ENCODE measurements at regions not wholly inside any gene's neighbourhood (a gene's known extent, or its start where the extent isn't known, plus 50 kb on each side); places are given as distances from the start of the nearest gene placed in this dataset.

DNA sequence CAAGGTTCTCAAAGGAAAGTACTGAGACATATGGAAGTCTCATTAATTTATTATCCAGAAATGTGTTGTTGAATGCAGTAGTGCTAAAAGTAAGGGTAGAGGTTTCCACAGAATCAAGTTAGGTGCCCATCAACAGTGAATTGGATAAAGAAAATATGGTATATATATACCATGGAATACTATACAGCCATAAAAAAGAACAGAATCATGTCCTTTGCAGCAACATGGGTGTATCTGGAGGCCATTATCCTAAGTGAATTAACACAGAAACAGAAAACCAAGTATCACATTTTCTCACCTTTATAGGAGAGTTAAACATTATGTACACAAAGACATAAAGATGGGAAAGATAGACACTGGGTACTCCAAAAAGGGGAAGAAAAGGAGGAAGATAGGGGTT lies 149.9 kb upstream of the RASSF8 start:
- DNase-seq (no peak), ATAC-seq (no peak)
- Histone ChIP-seq H3K9me3 (peaks cover 0 to 14% (median 0%) of the 10 kb centered on the region in 11 donors), H3K4me3 (no peak overlapping the region), H3K27me3 (no peaks in the 10 kb centered on the region), H3K27ac (no peak overlapping the region), H3K4me1 (no peaks in the 10 kb centered on the region), H3K36me3 (no peaks in the 10 kb centered on the region)
- TF ChIP-seq, protein P1, sequence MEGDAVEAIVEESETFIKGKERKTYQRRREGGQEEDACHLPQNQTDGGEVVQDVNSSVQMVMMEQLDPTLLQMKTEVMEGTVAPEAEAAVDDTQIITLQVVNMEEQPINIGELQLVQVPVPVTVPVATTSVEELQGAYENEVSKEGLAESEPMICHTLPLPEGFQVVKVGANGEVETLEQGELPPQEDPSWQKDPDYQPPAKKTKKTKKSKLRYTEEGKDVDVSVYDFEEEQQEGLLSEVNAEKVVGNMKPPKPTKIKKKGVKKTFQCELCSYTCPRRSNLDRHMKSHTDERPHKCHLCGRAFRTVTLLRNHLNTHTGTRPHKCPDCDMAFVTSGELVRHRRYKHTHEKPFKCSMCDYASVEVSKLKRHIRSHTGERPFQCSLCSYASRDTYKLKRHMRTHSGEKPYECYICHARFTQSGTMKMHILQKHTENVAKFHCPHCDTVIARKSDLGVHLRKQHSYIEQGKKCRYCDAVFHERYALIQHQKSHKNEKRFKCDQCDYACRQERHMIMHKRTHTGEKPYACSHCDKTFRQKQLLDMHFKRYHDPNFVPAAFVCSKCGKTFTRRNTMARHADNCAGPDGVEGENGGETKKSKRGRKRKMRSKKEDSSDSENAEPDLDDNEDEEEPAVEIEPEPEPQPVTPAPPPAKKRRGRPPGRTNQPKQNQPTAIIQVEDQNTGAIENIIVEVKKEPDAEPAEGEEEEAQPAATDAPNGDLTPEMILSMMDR (IDR thresholded peaks at IDR 0.05): no peak
- intact Hi-C loops (cut with DNase I): no loop called here

DNA sequence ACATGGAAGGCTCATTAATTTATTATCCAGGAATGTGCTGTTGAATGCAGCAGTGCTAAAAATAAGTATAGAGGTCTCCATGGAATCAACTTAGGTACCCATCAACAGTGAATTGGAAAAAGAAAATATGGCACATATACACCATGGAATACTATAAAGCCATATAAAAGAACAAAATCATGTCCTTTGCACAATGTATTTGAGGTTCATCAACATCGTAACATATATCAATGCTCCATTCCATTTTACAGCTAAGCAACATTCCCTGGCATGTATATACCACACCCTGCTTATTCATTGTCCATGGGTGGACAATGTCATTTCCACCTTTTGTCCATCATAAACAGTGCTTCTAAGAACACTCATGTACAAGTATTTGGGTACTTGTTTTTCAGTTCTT lies 147.8 kb upstream of the RASSF8 start:
- TF ChIP-seq, protein P1 (IDR thresholded peaks at IDR 0.05): no peak
- DNase-seq (no peak), ATAC-seq (no peak)
- H3K4me3 ChIP-seq: no peak overlapping the region
- intact Hi-C loops (cut with DNase I): no loop called here
- H3K27me3 ChIP-seq: no peaks in the 10 kb centered on the region
- WGBS, 2 donors: 89 to 97% methylated on average over 1 of the region's 1 CpG
- no peaks in the 10 kb centered on the region for H3K4me1 ChIP-seq
- H3K27ac ChIP-seq: no peak overlapping the region
- H3K9me3 ChIP-seq: peaks cover 0 to 14% (median 0%) of the 10 kb centered on the region in 11 donors
- no peaks in the 10 kb centered on the region for H3K36me3 ChIP-seq

DNA sequence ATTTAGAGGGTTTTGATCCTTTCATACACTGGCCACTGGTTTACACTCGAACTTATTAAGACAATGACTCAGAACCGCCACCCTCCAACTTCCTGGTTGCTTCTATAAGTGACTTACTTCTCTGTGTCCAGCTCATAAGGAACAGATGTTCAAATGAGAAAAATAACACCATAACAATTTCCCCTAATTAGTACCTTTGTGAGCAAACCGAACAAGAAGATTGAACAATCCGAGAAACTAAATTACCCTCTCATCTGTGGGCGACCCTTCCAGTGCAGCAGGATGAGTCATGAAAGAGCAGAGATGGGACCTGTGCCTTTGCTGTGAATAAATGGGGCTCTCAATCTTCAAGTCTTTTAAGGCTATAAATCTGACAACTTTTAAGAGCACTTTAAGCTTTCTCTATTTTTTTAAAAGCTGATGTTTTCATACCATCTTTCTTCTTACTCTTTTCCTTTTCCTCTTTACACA lies 146.8 kb upstream of the RASSF8 start:
- DNase-seq: no peak
- no peak overlapping the region for H3K27ac ChIP-seq
- no peaks in the 10 kb centered on the region for H3K4me1 ChIP-seq
- ATAC-seq: no peak
- no peak overlapping the region for H3K4me3 ChIP-seq
- H3K36me3 ChIP-seq: no peaks in the 10 kb centered on the region
- TF ChIP-seq, protein P1 (IDR thresholded peaks at IDR 0.05): no peak
- H3K27me3 ChIP-seq: no peaks in the 10 kb centered on the region
- intact Hi-C loops (cut with DNase I): no loop called here
- peaks cover 0 to 14% (median 0%) of the 10 kb centered on the region in 11 donors for H3K9me3 ChIP-seq
- WGBS, 2 donors: 74 to 83% methylated on average over 5 of the region's 5 CpGs

DNA sequence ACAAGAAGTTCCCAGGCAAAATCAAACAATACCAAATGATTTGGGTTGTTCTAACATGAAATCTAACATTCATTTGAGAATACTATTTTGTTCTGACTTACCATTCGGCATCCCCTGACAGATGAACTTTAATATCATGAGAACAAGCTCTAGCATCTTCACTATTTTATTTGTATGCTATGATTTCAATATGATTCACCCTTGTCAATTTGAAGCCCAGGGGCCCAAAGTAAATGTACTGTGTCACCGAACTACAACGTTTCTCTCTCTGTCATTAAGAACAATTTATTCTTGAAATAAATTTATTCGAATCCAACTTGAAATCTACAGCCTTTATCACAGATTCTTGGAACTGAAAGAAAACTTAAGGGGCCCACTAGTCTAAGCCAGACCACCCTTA lies 146.2 kb upstream of the RASSF8 start:
- TF ChIP-seq, protein P1 (IDR thresholded peaks at IDR 0.05): no peak
- Histone ChIP-seq H3K27me3 (no peaks in the 10 kb centered on the region), H3K27ac (no peak overlapping the region), H3K4me3 (no peak overlapping the region), H3K4me1 (no peaks in the 10 kb centered on the region), H3K9me3 (peaks cover 0 to 19% (median 0%) of the 10 kb centered on the region in 11 donors), H3K36me3 (no peaks in the 10 kb centered on the region)
- intact Hi-C loops (cut with DNase I): no loop called here
- ATAC-seq: no peak
- 85 to 92% methylated on average over 4 of the region's 4 CpGs for WGBS, 2 donors
- no peak for DNase-seq
